HG03439 (cell line): ENCODE measurements at regions not wholly inside any gene's neighbourhood (a gene's known extent, or its start where the extent isn't known, plus 50 kb on each side); places are given as distances from the start of the nearest gene placed in this dataset.

Experiments used
- ATAC-seq: cut with Tn5 transposase; IDR thresholded peaks from one replicate; pipeline ENCODE4 v1.9.1; 2021; ENCODE audit warnings: mild to moderate bottlenecking, moderate library complexity; ENCODE audit not compliant: unreplicated experiment

DNA sequence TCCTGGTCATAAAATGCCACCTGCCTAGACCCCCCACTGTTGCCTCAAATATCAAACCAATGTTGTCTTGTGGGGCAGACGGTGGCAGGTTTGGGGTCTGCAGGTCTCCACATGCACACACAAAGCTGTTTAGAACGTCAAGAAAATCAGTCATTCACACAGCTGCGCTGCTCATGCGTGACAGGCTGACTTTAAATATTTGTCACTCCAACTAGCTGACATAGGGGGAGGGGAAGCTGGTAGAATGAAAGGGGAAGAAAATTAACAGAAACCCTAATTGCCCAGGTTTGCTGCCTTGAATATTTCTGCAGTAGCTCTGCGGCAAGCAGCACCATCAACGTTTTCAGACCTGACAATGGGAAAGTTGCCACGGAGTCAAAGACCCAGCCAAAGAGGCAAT, 201.8 kb downstream of the ABHD5 start:
- no peak for ATAC-seq

DNA sequence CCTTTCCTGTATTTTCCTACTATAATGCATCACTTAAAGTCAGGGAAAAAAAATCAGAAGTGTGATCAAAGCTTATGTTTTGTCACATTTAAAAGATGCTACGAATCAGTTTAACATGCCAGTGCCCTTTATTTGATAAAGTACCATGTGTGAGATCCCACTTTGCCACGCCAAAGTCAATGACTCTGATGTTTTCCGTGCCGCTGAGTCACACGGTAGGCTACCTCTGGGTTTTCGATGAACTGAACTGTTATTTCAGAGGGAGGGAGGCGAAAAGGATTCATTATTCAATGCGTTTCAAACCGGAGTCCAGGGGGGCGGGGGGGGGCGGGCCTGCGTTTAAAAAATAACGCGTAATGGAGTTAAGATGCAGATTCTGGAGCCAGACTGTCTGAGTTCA, 203.0 kb downstream of the ABHD5 start:
- ATAC-seq = no peak

DNA sequence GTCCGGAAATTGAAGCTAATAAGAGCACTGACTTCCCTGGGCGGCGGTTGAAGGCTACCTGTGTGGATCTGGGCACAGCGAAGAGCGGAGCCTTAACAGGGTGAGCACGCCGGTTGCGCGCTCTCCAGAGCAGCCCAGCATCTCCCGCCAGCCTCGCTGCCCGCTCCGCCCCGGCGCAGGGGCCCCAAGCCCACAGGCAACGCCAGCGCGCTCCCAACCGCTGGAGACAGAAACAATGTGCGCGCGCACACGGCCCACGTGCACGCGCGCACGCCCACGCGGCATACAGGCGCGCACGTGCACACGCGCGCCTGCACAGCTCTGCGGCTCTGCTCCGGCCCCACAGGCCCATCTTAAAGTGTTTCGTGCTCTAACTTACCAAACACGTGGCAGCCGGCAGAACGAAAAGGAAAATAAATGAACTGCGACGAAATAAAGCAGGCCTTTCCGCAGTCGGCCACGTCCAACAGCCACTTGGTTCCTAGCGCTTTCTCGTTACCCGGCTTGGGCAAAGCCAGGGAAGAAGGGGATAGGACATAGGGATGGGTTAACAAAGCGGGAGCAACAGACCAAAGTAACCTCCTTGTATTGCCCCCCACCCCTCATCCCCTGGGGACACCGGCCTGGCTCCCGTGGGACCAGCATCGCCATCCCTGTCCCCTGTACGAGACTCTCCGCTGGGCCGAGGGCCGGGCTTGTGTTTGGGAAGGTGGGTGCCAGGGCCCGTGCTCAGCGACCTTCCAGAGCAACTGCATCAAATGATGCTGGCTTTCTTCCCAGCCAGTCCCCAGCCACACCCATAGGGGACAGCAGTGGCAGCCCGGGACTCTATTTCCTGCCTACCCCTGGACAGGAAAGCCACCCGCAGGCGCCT, 203.7 kb downstream of the ABHD5 start:
- peak; percentile 63 for ATAC-seq

DNA sequence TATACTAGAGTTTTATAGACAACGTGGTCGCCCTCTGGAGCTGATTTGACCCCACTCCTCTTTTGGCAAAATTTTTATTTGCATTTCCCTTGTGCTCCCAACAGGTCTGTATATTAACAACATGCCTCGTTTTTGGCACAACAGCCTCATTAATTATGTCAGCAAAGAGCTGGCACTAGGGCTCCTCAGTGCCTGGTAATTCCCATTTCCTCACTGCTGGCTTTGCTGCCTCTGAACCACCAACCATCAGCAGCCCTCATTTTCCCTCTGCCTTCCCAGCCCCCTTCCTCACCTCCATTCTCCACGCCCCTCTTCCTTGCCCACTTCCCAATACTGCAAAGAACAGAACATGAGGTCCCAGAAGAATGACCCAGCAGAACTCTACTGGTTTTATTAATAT, 204.8 kb downstream of the ABHD5 start:
- ATAC-seq = no peak

DNA sequence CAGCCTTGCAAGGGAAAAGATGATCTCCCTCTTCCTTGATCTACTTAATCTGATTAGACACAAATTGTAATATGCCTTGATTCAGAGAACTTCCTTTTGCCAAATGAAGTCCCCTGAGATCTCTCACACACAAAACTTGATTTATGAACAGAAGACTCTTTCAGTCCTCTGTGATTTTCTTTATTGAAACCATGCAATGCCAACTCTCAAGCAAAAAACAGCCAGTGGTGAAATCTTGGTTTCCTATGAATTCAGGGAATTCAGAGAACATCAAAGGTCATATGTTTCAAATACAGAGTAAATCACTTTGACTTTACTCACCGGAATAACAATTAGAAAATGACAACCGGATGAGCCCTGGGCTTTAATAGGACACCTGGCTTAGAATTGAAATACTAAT, 211.7 kb downstream of the ABHD5 start:
- ATAC-seq = no peak

DNA sequence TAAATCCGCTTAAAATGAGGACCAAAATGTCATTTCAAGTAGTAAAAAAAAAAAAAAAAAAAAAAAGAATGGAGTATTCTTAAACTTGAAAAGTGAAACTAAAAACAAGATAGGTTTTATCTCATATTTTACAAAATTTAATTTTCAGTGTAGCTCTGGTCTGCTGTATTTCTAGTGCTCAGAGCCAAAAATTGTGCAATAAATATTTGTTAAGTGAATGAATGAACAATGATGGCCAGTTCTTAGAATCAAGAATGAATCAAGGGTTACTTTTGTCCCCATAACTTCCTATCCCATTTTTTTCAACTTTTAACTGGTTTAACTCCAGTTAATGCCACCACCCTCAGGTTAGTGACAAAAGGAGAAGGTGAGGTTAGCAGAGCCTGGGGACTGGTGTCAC, 214.4 kb downstream of the ABHD5 start:
- no peak for ATAC-seq

DNA sequence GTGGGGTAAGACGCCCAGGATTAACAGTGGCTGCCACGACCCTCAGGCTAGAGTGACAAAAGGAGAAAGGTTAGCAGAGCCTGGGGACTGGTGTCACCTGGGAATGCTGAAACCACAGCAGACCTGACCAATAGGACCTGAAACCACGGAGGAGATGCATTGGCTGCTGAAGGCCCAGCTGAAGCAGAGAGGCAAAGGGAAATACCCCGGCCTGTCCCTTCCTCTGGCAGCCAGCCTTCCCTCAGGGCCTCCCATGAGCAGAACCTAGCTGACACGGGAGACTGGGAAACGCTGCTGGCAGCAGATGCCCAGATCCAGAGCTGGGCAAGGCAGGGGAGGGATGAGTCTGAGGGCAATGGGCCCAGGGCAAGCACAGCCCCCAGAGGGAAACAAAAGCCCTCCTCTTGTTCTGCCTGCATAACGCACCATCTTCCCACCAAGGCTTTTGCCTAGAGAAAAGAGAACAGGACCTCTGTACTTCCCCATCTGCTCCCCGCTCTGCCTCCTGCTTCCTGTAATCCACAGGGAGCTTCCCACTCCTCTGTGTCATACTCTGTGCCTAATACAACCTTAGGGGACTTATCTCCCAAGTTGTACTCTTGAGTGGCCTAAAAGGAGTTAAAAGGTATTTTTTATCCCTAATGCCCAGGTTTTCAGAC, 216.2 kb downstream of the ABHD5 start:
- ATAC-seq = no peak

DNA sequence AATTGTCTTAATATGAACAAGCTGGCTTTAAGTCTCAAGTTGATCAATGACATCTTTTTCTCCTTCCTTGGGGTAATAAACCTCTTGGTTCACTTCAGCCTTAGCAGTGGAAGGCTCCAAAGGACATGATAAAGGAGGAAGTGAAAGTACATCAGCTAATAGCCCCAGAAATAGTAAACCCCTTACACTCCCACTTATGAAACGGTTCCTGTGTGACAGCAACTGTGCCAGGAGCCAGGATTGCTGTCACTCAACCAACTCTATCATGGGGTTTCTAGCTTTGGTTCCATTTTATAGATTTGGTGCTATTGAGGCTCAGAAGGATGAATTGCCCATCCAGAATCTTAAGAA, 216.7 kb downstream of the ABHD5 start:
- peak; percentile 74 for ATAC-seq

DNA sequence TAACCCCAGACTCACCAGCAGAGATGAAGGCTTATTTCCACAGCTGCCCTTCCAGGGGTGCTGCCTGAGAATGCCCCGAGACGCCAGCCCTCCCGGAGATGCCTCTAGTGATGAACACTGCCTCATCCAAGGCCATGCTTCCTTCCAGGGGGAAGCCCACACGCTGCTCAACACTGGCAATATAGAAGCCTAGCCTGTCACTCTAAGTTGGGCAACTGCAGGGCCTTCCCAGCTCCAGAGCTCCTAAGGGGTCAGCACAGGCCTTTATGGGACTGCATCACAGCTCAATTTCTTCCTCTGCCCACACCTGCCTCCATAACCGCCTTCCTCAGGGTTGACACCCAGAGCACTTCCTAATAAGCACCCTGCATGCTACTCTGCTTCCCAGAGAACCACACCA, 217.7 kb downstream of the ABHD5 start:
- no peak for ATAC-seq

DNA sequence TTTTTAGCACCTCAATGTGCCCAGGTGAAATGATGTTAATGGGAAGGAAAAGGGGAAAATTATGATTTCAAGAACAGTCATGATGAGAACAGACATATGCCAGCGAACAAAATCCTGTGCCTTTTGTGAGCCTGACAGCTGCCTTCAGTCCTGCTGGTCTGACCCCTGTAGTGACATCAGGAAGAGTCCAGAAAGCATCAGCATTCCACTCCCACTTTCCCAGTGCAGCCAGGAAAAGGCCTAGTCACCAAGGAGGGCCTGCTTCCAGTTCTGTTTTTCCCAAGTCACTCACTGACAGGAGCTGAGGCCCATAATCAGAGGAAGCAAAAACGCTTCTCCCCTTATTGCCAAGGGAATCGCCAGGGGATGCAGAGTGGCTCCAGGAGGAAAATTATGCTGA, 218.4 kb downstream of the ABHD5 start:
- no peak for ATAC-seq

DNA sequence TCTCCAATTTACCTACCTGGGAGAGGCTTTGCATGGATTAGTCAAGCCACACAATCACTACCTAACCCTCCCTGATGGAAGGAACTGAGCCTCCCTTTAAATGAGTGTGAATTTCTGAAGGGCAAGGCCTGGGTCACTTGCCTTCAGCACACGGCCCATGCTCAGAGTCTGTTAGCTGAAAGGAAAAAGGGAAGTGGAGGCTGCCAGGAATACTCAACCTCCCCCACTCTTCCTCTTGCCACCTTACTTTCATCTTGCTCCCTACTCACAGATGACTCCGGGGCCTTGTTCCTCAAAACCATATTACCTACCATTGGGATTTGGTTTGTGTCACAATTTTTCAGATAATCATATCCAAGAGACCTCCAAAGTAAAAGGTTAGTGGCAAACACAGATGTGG, 220.0 kb downstream of the ABHD5 start:
- no peak for ATAC-seq

DNA sequence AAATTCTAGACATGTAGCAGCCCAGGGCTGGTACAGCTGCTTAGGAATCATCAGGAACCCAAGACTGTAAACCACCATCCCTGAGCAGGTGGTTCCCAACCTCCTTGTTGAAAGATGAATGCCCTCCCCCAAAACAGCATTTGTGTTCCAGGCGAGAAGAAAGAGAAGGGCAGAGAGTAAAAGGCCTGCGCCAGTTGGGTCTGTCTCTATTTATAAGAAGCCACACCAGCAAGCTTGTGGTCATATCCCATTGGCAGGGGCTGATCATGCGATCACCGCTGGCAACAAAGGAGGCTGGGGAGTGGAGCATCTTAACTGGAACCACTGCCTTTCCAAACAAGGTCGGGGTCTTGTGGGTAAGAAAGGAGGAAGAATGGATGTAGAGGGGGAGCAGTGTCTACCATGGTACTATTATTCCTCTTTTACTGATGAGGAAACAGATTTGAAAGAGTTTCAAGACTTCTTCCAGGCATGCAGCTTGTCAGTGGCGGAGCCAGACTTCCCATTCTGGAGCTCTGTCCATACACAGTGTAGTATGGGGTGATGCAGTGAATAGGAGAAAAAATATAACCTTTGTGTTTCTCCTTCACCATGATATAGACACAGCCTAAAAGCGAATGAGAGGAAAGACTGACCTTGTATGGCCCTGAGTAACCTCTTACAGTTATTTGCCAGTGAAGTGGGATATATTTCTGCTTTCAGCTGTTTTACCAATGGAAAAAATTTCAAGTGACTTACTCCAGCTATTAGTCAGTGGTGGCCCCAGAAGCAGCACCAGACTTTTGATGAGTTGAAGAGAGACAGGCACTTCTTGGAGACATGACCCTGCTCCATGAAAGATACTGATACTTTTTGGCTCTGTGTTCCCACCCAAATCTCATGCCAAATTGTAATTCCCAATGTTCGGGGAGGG, 222.6 kb downstream of the ABHD5 start:
- ATAC-seq = no peak

DNA sequence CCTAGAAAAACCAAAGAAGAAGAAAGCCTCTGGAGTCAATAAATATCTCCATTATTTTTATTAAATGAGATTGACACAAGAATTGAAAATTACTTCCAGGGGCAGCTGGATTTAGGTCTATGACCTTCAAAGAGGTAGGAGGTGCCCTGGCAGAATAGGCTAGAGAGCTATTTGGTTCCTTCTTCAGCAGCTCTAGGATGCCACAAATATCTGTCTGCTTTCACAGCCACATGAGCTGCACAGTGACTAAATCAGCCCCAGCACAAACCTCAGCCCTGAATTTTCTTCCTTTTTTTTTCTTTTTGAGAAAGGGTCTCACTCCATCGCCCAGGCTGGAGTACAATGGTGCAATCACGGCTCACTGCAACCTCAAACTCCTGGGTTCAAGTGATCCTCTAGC, 223.5 kb downstream of the ABHD5 start:
- ATAC-seq = no peak

DNA sequence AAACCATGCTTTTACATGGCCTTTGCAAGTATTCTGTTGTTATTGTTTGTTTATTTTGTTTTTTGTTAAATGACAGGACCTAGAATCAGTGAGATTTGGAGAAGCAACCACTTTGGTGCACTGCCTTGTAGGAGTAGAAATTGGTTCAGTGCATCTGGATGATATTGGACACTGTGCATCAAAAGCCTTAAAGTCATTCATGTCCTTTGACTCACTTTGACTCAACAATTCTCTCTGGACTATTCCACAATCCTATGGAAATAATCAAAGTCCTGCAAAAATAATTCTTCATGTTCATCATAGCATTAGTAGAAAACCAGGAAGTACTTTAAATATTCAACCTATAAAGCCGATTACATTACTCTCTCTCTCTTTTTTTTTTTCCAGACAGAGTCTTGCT, 224.8 kb downstream of the ABHD5 start:
- no peak for ATAC-seq

DNA sequence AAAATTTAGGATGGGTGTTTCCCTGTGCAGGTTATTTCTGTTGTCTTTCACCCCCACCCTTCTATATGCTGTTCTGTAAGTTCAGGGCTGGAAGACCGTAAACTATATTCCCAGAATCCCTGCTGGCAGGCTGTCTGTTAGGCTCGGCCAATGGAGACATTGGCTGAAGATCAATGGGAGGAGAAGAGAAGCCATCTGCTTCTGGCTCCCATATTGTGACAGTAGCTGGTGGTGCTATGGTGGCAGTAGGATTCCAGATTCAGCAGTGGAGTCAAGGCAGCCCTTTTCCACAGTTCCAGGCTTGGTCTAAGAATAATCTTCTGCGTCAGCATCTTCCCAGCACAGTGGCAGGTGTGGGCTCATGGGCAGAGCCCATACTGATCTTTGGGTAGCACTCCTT, 226.6 kb downstream of the ABHD5 start:
- ATAC-seq = no peak

DNA sequence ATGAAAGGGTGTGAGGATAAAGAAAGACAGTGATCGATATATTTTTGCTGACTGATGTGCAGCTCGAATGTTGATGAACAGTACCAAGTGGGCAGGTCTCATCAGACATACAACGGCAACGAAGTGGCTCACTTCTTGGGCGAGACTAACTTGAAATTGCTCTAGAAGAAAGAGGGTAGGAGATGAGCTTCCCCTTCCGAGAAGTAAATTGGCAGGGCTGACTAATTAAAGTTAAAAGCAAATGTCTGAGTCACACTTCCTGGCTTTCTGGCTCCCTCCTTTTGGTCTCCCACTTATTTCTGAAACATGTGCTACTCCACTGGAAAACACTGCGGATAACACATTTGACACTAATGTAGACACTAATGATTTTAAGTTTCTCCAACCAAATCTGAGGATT, 228.3 kb downstream of the ABHD5 start:
- no peak for ATAC-seq

DNA sequence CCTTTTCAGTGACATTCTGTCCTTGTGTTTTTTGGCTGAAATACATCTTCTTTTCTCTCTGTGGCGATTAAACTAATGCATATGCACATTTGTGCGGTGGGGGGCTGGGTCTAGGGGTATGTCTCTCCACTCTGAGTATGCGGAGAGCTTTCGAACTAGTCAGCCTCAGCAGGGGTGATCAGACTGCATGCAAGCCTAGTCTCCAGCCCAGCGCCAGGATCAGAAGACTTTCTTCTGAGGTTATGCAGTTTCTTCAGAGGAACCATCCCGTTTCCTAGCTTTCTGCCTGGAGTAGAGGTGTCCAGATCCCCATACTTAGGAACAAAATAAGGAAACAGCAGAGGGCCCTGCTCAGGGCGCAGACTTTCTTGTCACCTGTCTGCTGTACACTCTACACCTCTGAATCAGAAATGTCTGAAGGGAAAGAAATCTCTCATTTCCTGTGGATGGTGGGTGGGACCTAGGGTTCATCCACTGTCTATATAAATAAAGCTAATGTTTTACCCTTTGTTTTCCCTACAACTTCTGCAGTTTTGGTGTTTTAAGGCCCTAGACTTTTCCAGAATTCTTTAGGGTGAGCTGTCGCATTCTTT, 230.4 kb downstream of the ABHD5 start:
- no peak for ATAC-seq

DNA sequence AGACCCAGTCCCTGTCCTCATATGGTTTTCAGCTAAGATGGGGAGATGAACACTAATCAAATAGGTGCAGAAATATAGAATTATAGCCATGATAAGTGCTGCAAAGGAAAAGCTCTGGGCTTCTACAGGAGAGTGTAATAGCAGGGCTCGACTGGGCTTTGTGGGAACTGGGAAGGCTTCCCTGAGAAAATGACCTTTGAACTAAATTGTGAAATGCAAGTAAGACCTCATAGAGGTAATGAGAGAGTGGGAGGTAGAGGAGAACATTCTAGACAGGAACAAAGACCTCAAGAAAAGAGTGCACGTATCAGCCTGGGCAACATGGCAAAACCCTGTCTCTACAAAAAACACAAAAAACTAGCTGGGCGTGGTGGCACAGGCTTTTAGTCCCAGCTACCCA, 231.6 kb downstream of the ABHD5 start:
- ATAC-seq = no peak

DNA sequence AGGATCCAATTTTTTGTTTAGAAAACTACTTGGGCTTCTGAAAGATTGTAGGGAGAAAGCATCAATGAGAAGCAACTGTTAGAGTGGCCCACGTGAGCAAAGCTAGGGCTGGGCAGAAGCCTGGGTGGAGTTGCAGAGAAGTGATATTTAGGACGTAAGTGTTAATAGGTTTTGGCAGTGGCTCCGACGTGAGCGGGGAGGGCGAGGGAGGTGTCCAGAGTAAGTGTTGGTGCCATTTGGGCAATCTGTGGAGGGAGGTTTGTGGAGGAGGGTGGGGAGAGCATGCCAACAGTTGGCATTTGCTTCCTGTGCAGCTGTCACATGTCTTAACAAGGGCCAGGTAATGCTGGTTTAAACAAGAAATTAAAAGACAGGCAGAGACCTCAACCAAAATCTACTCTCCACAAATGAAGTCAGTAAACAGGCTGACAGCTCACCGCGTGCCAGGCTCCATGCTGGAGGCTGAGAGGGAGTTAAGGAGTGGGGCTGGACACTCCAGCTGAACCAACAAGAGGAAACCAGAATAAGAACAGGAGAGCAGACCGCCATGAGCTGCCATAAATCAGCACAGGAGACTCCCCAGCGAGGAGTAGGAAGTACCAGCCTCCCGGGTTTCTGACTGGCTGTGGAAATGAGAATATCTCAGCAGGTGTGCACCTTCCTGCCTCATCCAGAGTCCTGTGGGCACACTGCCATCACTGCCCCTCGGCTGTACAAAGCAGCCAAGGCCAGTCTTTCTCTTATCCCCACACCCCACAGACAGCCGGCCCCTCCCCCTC, 232.6 kb downstream of the ABHD5 start:
- ATAC-seq = no peak

DNA sequence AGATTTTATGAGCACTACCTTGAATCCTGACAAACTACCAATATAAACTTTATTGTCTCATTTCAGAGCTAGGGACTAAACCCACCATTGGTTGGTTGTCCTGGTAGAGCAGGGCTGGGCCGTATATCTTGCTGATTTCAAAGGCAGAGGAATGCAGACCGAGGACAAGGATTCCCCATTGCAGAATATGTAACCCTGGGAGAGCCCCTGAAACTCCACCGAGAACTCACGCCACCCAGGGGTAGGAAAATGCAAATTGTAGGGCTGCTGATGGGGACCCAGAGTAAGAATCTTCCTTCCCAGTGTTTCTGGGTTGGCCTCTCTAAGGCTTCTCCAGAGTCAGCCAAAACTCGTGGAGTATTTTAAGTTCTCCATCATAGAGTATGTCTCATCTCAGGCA, 235.3 kb downstream of the ABHD5 start:
- no peak for ATAC-seq

DNA sequence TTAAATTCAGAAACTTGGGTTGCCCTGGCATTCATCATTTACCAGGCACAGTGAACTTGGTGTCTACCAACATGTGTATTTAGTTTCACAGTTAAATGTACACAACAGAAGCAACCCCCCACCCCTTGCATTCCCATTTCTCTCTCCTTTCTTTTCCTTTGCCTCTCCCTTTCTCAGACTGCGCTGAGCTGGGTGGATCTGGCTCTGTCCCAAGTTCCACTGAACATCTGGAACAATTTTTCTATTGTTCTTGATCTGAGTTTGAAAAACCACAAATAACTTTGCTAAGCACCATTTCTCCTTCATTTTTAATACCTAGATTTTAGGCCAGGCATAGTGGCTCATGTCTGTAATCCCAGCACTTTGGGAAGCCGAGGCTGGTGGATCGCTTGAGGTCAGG, 242.2 kb downstream of the ABHD5 start:
- ATAC-seq = no peak
